ENCODE measurements at regions not wholly inside any gene's neighbourhood (a gene's known extent, or its start where the extent isn't known, plus 50 kb on each side); places are given as distances from the start of the nearest gene placed in this dataset.

- TF ChIP-seq CTCF (IDR thresholded peaks at IDR 0.05) = no peak
- TF ChIP-seq POLR2A (IDR thresholded peaks at IDR 0.05) = no peak
These were observed 243.7 kb downstream of the TFAP2C start for GRCh38 chr20:56872620-56873458.
